ENCODE measurements at regions not wholly inside any gene's neighbourhood (a gene's known extent, or its start where the extent isn't known, plus 50 kb on each side); places are given as distances from the start of the nearest gene placed in this dataset.

- H3K4me3 Mint-ChIP-seq = no peak overlapping the region
- no peak overlapping the region for H3K27ac Mint-ChIP-seq
- H3K36me3 Mint-ChIP-seq (ENCODE audit: insufficient read depth) = no peaks in the 10 kb centered on the region
- DNase-seq (no peak), ATAC-seq (replicated peaks) (no peak)
- no peaks in the 10 kb centered on the region for H3K27me3 Mint-ChIP-seq
- H3K9me3 Mint-ChIP-seq = no peaks in the 10 kb centered on the region
- no peaks in the 10 kb centered on the region for H3K4me1 Mint-ChIP-seq (ENCODE audit: low read depth in 2 of 2)
Observed at GRCh38 chr4:13193662-13194061, 290.5 kb downstream of the RAB28 start.

DNA sequence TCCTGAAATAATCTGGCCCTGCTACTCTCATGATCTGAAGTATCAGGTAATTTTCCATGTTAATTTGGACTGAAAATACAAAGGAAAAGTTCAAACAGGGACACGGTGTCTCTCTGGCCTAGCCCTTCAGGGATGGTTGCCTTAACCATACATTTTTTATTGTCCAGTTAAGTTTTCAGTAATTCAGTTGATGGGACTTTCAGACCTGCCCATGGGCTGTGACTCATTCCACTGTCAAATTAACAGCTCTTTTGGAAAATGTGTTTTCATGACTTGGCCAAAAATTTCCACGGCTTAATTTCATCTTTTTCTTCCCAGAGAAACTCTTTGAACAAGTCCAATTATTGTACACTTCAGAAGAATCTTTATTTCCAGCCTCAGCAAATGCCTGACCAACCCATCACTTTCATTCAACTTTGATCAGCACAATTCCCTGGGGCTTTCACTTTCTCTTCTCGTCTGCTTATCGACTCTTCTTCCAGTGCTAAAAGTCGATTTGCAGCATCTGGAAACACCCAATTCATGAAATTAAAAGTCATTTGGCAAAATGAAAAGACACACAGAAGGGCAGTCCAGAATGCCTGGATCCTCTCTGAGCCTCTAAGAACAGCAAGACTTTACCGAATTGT, 293.9 kb downstream of the RAB28 start:
- H3K9me3 Mint-ChIP-seq = peaks cover 0 to 2% of the 10 kb centered on the region in 2 donors
- H3K4me3 Mint-ChIP-seq = no peak overlapping the region
- H3K27me3 Mint-ChIP-seq = no peaks in the 10 kb centered on the region
- H3K36me3 Mint-ChIP-seq (ENCODE audit: insufficient read depth) = no peaks in the 10 kb centered on the region
- H3K27ac Mint-ChIP-seq = no peak overlapping the region
- DNase-seq (no peak), ATAC-seq (replicated peaks) (no peak)
- H3K4me1 Mint-ChIP-seq (ENCODE audit: low read depth in 2 of 2) = no peaks in the 10 kb centered on the region

GRCh38 chr4:13184199-13184598, 299.9 kb downstream of the RAB28 start:
- Mint-ChIP-seq H3K36me3 (ENCODE audit: insufficient read depth) (no peaks in the 10 kb centered on the region), H3K4me3 (no peak overlapping the region), H3K27me3 (no peaks in the 10 kb centered on the region), H3K9me3 (peaks cover 0 to 2% of the 10 kb centered on the region in 2 donors), H3K27ac (no peak overlapping the region), H3K4me1 (ENCODE audit: low read depth in 2 of 2) (no peaks in the 10 kb centered on the region)
- no peak for ATAC-seq (replicated peaks)
- DNase-seq = no peak

DNA sequence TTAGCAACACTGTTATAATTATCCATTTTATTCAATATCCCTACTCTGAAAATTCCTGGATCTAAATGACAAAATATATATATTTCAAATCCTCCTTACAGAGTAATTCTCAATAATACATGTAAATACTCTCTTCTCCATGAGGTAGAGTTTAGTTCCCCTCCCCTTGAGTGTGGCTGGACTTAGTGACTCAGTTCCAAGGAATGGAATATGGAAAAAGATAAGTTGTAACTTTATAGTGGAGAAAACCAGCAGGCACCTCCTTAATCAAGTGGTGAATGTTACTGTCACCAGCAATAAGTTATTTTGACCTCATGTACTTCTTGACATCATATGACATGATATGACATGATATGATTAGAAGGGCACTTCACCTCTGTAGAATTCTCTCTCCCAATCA, 302.0 kb downstream of the RAB28 start:
- Mint-ChIP-seq H3K9me3 (no peaks in the 10 kb centered on the region), H3K36me3 (ENCODE audit: insufficient read depth) (no peaks in the 10 kb centered on the region), H3K4me3 (no peak overlapping the region), H3K27me3 (no peaks in the 10 kb centered on the region), H3K4me1 (ENCODE audit: low read depth in 2 of 2) (no peaks in the 10 kb centered on the region), H3K27ac (no peak overlapping the region)
- ATAC-seq (replicated peaks) (no peak), DNase-seq (no peak)

- H3K9me3 Mint-ChIP-seq = no peaks in the 10 kb centered on the region
- DNase-seq = no peak
- H3K27ac Mint-ChIP-seq = no peak overlapping the region
- H3K4me1 Mint-ChIP-seq (ENCODE audit: low read depth in 2 of 2) = no peaks in the 10 kb centered on the region
- H3K36me3 Mint-ChIP-seq (ENCODE audit: insufficient read depth) = no peaks in the 10 kb centered on the region
- no peak overlapping the region for H3K4me3 Mint-ChIP-seq
- H3K27me3 Mint-ChIP-seq = no peaks in the 10 kb centered on the region
- no peak for ATAC-seq (replicated peaks)
Observed at GRCh38 chr4:13181681-13182080, 302.5 kb downstream of the RAB28 start.

GRCh38 chr4:13180701-13181100, 303.4 kb downstream of the RAB28 start:
- Mint-ChIP-seq H3K27ac (no peak overlapping the region), H3K36me3 (ENCODE audit: insufficient read depth) (no peaks in the 10 kb centered on the region), H3K27me3 (no peaks in the 10 kb centered on the region), H3K9me3 (no peaks in the 10 kb centered on the region), H3K4me3 (no peak overlapping the region), H3K4me1 (ENCODE audit: low read depth in 2 of 2) (no peaks in the 10 kb centered on the region)
- DNase-seq (no peak), ATAC-seq (replicated peaks) (no peak)

DNA sequence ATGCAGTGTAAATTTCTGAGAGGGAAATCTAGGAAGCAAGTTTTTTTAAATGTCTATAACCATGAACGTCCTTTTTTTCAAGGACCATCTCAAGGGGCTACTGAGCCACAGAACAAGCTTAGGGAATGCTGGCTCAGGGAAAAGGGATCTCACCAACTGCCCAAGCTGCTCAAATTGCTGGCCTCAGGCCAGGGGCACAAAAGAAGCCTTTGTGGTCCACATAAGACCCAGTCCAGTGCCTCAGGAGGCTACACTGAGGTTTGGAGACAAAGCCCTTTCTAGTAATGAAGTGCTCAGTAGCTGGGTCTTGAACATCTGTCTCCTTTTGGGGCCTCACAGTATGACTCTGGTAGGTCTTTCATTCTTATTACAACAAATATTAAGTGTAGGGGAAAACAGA, 305.5 kb downstream of the RAB28 start:
- Mint-ChIP-seq H3K36me3 (ENCODE audit: insufficient read depth) (no peaks in the 10 kb centered on the region), H3K27me3 (no peaks in the 10 kb centered on the region)
- no peak for DNase-seq

GRCh38 chr4:13176741-13177142, 307.4 kb downstream of the RAB28 start:
- Mint-ChIP-seq H3K36me3 (ENCODE audit: insufficient read depth) (no peaks in the 10 kb centered on the region), H3K27ac (no peak overlapping the region), H3K4me3 (no peak overlapping the region), H3K9me3 (no peaks in the 10 kb centered on the region), H3K27me3 (no peaks in the 10 kb centered on the region), H3K4me1 (ENCODE audit: low read depth in 2 of 2) (no peaks in the 10 kb centered on the region)
- DNase-seq (no peak), ATAC-seq (replicated peaks) (no peak)

More for the DNA sequence above, 305.5 kb downstream of the RAB28 start:
- Mint-ChIP-seq H3K4me3 (no peak overlapping the region), H3K4me1 (ENCODE audit: low read depth in 2 of 2) (no peaks in the 10 kb centered on the region), H3K9me3 (no peaks in the 10 kb centered on the region), H3K27ac (no peak overlapping the region)
- ATAC-seq (replicated peaks) = no peak

GRCh38 chr4:13174926-13175325, 309.2 kb downstream of the RAB28 start:
- Mint-ChIP-seq H3K36me3 (ENCODE audit: insufficient read depth) (no peaks in the 10 kb centered on the region), H3K4me3 (no peak overlapping the region), H3K27me3 (no peaks in the 10 kb centered on the region), H3K4me1 (ENCODE audit: low read depth in 2 of 2) (no peaks in the 10 kb centered on the region), H3K9me3 (no peaks in the 10 kb centered on the region), H3K27ac (no peak overlapping the region)
- no peak for ATAC-seq (replicated peaks)
- DNase-seq = no peak

DNA sequence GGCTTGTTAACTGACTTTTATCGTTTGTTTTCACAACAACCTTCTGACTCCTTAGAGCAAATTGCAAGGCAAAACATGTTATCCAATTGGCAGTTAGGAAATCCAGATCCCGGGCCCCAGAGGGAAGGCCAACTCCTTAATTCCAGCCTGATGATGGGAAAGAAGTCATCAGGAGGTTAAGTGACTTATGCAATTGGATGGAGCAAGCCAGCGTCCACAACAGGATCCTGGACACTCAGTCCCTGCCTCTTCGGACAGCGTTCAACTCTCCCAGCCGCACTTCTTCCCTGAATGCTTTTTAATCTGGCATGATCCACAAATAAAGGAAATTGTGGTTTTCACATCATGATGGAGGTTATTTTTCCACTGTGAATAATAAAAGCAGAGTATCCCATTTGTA, 310.1 kb downstream of the RAB28 start:
- no peak overlapping the region for H3K27ac Mint-ChIP-seq
- H3K4me3 Mint-ChIP-seq = no peak overlapping the region
- no peaks in the 10 kb centered on the region for H3K27me3 Mint-ChIP-seq
- no peak for ATAC-seq (replicated peaks)
- H3K4me1 Mint-ChIP-seq (ENCODE audit: low read depth in 2 of 2) = no peaks in the 10 kb centered on the region
- no peaks in the 10 kb centered on the region for H3K9me3 Mint-ChIP-seq
- H3K36me3 Mint-ChIP-seq (ENCODE audit: insufficient read depth) = no peaks in the 10 kb centered on the region
- DNase-seq = no peak

DNA sequence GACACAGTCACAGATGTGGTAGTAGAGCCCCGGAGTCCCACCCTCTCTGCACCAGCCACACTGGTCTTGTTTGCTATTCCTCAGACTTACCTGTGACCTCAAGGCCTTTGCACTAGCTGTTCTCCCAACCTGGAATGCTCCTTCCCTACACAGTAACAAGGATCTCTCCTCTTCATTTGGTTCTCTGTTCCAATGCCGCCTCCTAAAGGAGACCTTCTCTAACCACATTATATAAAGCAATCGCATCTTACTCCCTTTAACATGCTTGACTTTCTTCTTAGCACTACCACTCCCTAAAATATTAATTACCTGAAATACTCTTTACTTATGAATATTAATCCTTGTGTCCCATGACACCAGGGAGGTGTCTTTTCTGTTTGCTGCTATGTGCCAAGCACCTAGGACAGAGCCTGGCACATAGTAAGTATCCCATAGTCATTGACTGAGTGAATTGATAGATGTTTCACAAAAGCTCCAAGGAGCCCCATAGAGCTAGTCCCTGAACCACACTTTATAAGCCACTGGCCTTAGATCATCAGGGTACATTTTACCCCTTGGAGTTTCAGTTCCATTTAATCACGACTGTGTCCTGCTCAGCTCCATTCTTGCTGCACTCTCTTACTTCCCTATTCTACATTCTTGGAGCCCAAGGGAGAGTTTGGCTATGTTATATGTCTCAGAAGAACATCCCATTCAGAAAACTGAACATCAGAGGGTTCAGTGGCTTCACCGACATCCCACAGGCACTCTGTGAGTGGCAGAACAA, 312.7 kb downstream of the RAB28 start:
- no peaks in the 10 kb centered on the region for H3K4me1 Mint-ChIP-seq (ENCODE audit: low read depth in 2 of 2)
- no peaks in the 10 kb centered on the region for H3K36me3 Mint-ChIP-seq (ENCODE audit: insufficient read depth)
- H3K9me3 Mint-ChIP-seq = peaks cover 0 to 5% of the 10 kb centered on the region in 2 donors
- H3K27me3 Mint-ChIP-seq = no peaks in the 10 kb centered on the region
- ATAC-seq (replicated peaks) (no peak), DNase-seq (no peak)
- H3K27ac Mint-ChIP-seq = no peak overlapping the region
- no peak overlapping the region for H3K4me3 Mint-ChIP-seq

DNA sequence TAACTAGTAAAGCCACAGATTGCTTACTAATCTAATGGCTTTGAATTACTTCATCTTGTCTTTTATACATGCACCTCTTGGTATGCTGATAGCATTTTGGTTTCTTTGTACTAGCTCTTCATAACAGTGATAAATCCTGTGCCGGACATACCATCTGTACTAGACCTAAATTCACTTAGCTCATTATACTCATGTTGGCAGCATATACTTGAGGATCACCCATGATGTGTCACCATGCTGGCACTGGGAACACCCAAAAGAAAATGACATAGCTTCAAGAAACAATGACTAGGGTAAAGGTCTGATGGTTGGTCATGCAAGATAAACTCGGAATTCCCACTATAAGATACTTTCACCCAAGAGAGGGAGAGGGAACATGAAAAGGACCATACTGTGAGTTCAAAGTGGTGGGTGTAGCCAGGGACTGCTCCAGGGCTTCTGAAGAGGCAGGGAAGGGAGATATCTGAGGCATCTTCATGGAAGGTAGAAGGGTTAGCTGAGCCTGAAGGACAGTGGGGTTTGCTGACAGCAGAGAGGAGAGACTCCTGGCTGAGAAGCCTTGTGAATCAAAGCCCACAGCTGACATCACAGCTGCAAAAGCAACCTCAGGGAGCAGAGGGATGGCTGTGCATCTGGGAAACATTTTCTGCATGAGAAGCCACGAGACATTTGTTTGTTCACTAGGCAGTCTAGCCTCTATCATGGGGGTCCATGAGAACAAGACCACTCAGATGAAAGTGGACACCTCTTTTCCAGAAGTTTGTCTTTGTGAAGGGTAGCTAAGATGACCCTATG, 314.2 kb downstream of the RAB28 start:
- H3K9me3 Mint-ChIP-seq = peaks cover 0 to 5% of the 10 kb centered on the region in 2 donors
- H3K27me3 Mint-ChIP-seq = no peaks in the 10 kb centered on the region
- no peak overlapping the region for H3K4me3 Mint-ChIP-seq
- no peaks in the 10 kb centered on the region for H3K4me1 Mint-ChIP-seq (ENCODE audit: low read depth in 2 of 2)
- ATAC-seq (replicated peaks) = no peak
- no peak overlapping the region for H3K27ac Mint-ChIP-seq
- DNase-seq = no peak
- no peaks in the 10 kb centered on the region for H3K36me3 Mint-ChIP-seq (ENCODE audit: insufficient read depth)

GRCh38 chr4:13168326-13168725, 315.8 kb downstream of the RAB28 start:
- no peak for ATAC-seq (replicated peaks)
- Mint-ChIP-seq H3K27me3 (no peaks in the 10 kb centered on the region), H3K36me3 (ENCODE audit: insufficient read depth) (no peaks in the 10 kb centered on the region), H3K4me1 (ENCODE audit: low read depth in 2 of 2) (no peaks in the 10 kb centered on the region), H3K9me3 (peaks cover 0 to 5% of the 10 kb centered on the region in 2 donors), H3K27ac (no peak overlapping the region), H3K4me3 (no peak overlapping the region)
- no peak for DNase-seq

DNA sequence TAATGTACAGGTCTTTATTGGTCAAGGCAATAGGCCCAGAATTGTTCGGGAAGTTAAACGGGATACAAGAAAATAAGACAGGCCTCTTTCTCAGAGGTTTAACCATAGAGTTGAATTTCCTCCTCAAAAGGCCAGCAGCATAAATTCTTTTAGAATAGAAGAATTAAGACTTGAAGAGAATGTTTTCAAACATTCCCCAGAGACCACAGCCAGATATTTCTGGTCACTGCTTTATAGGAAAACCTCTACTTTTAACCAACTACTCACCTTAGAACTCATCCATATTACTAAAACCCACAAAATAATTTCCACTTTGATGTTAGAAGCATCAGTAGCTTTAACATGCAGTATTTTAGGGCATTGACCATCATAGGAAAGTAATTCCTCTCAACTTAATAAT, 317.9 kb downstream of the RAB28 start:
- DNase-seq = no peak
- H3K4me1 Mint-ChIP-seq (ENCODE audit: low read depth in 2 of 2) = no peaks in the 10 kb centered on the region
- no peak overlapping the region for H3K27ac Mint-ChIP-seq
- H3K36me3 Mint-ChIP-seq (ENCODE audit: insufficient read depth) = no peaks in the 10 kb centered on the region
- no peak overlapping the region for H3K4me3 Mint-ChIP-seq
- no peak for ATAC-seq (replicated peaks)
- H3K9me3 Mint-ChIP-seq = peaks cover 0 to 5% of the 10 kb centered on the region in 2 donors
- no peaks in the 10 kb centered on the region for H3K27me3 Mint-ChIP-seq
